Activated CD4-positive, alpha-beta memory T cell treated with anti-CD3 and anti-CD28 coated beads, Interleukin-2, amount 10 ng/mL, durations not matched to agents 7 days and 5 days (primary cell): ENCODE measurements at regions not wholly inside any gene's neighbourhood (a gene's known extent, or its start where the extent isn't known, plus 50 kb on each side); places are given as distances from the start of the nearest gene placed in this dataset.

Experiments used
- CTCF ChIA-PET: fragments of 350-600 bp; sonication (Branson Sonifier 250); formaldehyde crosslinking; loops from one replicate; lab custom pipeline; 2021; ENCODE audit warnings: antibody characterized with exemption, inconsistent platforms; lab: Charles Lee
- POLR2A ChIA-PET: fragments of 350-600 bp; sonication (Branson Sonifier 250); formaldehyde crosslinking; loops from one replicate; lab custom pipeline; 2021; ENCODE audit warnings: antibody characterized with exemption; lab: Charles Lee
- DNase-seq: peaks from one replicate; pipeline ENCODE4 v3.0.0-alpha.2; 2020
- H3K27ac Mint-ChIP-seq: one replicate; pipeline ENCODE4 v1.8.0; 2021; ENCODE audit warnings: mild to moderate bottlenecking, mixed read lengths
- H3K27me3 Mint-ChIP-seq: one replicate; pipeline ENCODE4 v1.8.0; 2021; ENCODE audit warnings: mixed read lengths
- H3K36me3 Mint-ChIP-seq: one replicate; pipeline ENCODE4 v1.8.0; 2021; ENCODE audit warnings: low read depth, mixed read lengths
- H3K4me1 Mint-ChIP-seq: one replicate; pipeline ENCODE4 v1.8.0; 2021; ENCODE audit warnings: mixed read lengths
- H3K4me3 Mint-ChIP-seq: one replicate; pipeline ENCODE4 v1.8.0; 2021; ENCODE audit warnings: mild to moderate bottlenecking, mixed read lengths
- H3K9me3 Mint-ChIP-seq: one replicate; pipeline ENCODE4 v1.8.0; 2021; ENCODE audit warnings: mixed read lengths

GRCh38 chr14:82492157-82492556, 958.5 kb upstream of the SEL1L start:
- Mint-ChIP-seq H3K9me3 (peaks cover 13% of the 10 kb centered on the region), H3K36me3 (no peaks in the 10 kb centered on the region), H3K27ac (no peak overlapping the region), H3K4me3 (no peak overlapping the region), H3K4me1 (no peaks in the 10 kb centered on the region), H3K27me3 (no peaks in the 10 kb centered on the region)
- CTCF ChIA-PET = no interaction called here
- DNase-seq = no peak
- POLR2A ChIA-PET = no interaction called here

- no peak overlapping the region for H3K27ac Mint-ChIP-seq
- no peak for DNase-seq
- peaks cover 21% of the 10 kb centered on the region for H3K9me3 Mint-ChIP-seq
- POLR2A ChIA-PET = no interaction called here
- H3K4me3 Mint-ChIP-seq = no peak overlapping the region
- CTCF ChIA-PET = no interaction called here
- H3K4me1 Mint-ChIP-seq = no peaks in the 10 kb centered on the region
- no peaks in the 10 kb centered on the region for H3K36me3 Mint-ChIP-seq
- H3K27me3 Mint-ChIP-seq = no peaks in the 10 kb centered on the region
Measured at GRCh38 chr14:82500222-82500621, 966.6 kb upstream of the SEL1L start.

GRCh38 chr14:82501554-82501953, 967.9 kb upstream of the SEL1L start:
- Mint-ChIP-seq H3K4me3 (no peak overlapping the region), H3K27ac (no peak overlapping the region), H3K4me1 (no peaks in the 10 kb centered on the region), H3K27me3 (no peaks in the 10 kb centered on the region), H3K36me3 (no peaks in the 10 kb centered on the region), H3K9me3 (peaks cover 19% of the 10 kb centered on the region)
- no peak for DNase-seq
- POLR2A ChIA-PET = no interaction called here
- CTCF ChIA-PET = no interaction called here

- Mint-ChIP-seq H3K36me3 (no peaks in the 10 kb centered on the region), H3K27me3 (no peaks in the 10 kb centered on the region), H3K4me1 (no peaks in the 10 kb centered on the region), H3K27ac (no peak overlapping the region), H3K9me3 (peaks cover 16% of the 10 kb centered on the region), H3K4me3 (no peak overlapping the region)
- POLR2A ChIA-PET = no interaction called here
- no peak for DNase-seq
- CTCF ChIA-PET = no interaction called here
Measured at GRCh38 chr14:82502043-82502442, 968.4 kb upstream of the SEL1L start.

- no peak overlapping the region for H3K27ac Mint-ChIP-seq
- no peaks in the 10 kb centered on the region for H3K36me3 Mint-ChIP-seq
Measured at GRCh38 chr14:82504894-82505293, 971.2 kb upstream of the SEL1L start.

GRCh38 chr14:82510007-82510406, 976.4 kb upstream of the SEL1L start:
- Mint-ChIP-seq H3K36me3 (no peaks in the 10 kb centered on the region), H3K4me1 (no peaks in the 10 kb centered on the region), H3K27me3 (no peaks in the 10 kb centered on the region), H3K27ac (no peak overlapping the region), H3K9me3 (peaks cover 5% of the 10 kb centered on the region), H3K4me3 (no peak overlapping the region)
- CTCF ChIA-PET = no interaction called here
- no peak for DNase-seq
- POLR2A ChIA-PET = no interaction called here

More at GRCh38 chr14:82504894-82505293, 971.2 kb upstream of the SEL1L start:
- Mint-ChIP-seq H3K9me3 (peaks cover 16% of the 10 kb centered on the region), H3K4me3 (no peak overlapping the region), H3K27me3 (no peaks in the 10 kb centered on the region), H3K4me1 (no peaks in the 10 kb centered on the region)
- CTCF ChIA-PET = no interaction called here
- POLR2A ChIA-PET = no interaction called here
- DNase-seq = no peak

- Mint-ChIP-seq H3K4me1 (no peaks in the 10 kb centered on the region), H3K27ac (no peak overlapping the region), H3K27me3 (no peaks in the 10 kb centered on the region), H3K9me3 (peaks cover 2% of the 10 kb centered on the region), H3K36me3 (no peaks in the 10 kb centered on the region), H3K4me3 (no peak overlapping the region)
- DNase-seq = no peak
- POLR2A ChIA-PET = no interaction called here
- CTCF ChIA-PET = no interaction called here
Measured at GRCh38 chr14:82511399-82511798, 977.7 kb upstream of the SEL1L start.

- DNase-seq = no peak
- POLR2A ChIA-PET = no interaction called here
- CTCF ChIA-PET = no interaction called here
- Mint-ChIP-seq H3K4me3 (no peak overlapping the region), H3K27ac (no peak overlapping the region), H3K4me1 (no peaks in the 10 kb centered on the region), H3K36me3 (no peaks in the 10 kb centered on the region), H3K27me3 (no peaks in the 10 kb centered on the region), H3K9me3 (peaks cover 8% of the 10 kb centered on the region)
Measured at GRCh38 chr14:82520765-82521164, 987.1 kb upstream of the SEL1L start.

- ChIA-PET CTCF (no interaction called here), POLR2A (no interaction called here)
- DNase-seq = no peak
- Mint-ChIP-seq H3K27ac (no peak overlapping the region), H3K4me1 (no peaks in the 10 kb centered on the region), H3K9me3 (peaks cover 8% of the 10 kb centered on the region), H3K27me3 (no peaks in the 10 kb centered on the region), H3K4me3 (no peak overlapping the region), H3K36me3 (no peaks in the 10 kb centered on the region)
Measured at GRCh38 chr14:82521191-82521590, 987.5 kb upstream of the SEL1L start.

GRCh38 chr14:82528016-82528415, 994.4 kb upstream of the SEL1L start:
- CTCF ChIA-PET = no interaction called here
- H3K36me3 Mint-ChIP-seq = no peaks in the 10 kb centered on the region
- no peak for DNase-seq
- POLR2A ChIA-PET = no interaction called here
- no peak overlapping the region for H3K4me3 Mint-ChIP-seq
- peaks cover 22% of the 10 kb centered on the region for H3K9me3 Mint-ChIP-seq
- no peaks in the 10 kb centered on the region for H3K4me1 Mint-ChIP-seq
- H3K27ac Mint-ChIP-seq = no peak overlapping the region
- no peaks in the 10 kb centered on the region for H3K27me3 Mint-ChIP-seq

- H3K36me3 Mint-ChIP-seq = no peaks in the 10 kb centered on the region
- H3K27ac Mint-ChIP-seq = no peak overlapping the region
- ChIA-PET POLR2A (no interaction called here), CTCF (no interaction called here)
- no peak overlapping the region for H3K4me3 Mint-ChIP-seq
- H3K4me1 Mint-ChIP-seq = no peaks in the 10 kb centered on the region
- DNase-seq = no peak
- peaks cover 13% of the 10 kb centered on the region for H3K9me3 Mint-ChIP-seq
- H3K27me3 Mint-ChIP-seq = no peaks in the 10 kb centered on the region
Measured at GRCh38 chr14:82533351-82533750, 999.7 kb upstream of the SEL1L start.

GRCh38 chr14:82536566-82536965, 1002.9 kb upstream of the SEL1L start:
- CTCF ChIA-PET = no interaction called here

GRCh38 chr14:82537831-82538230, 1004.2 kb upstream of the SEL1L start:
- Mint-ChIP-seq H3K27ac (no peak overlapping the region), H3K27me3 (no peaks in the 10 kb centered on the region), H3K36me3 (no peaks in the 10 kb centered on the region), H3K9me3 (peaks cover 13% of the 10 kb centered on the region), H3K4me3 (no peak overlapping the region), H3K4me1 (no peaks in the 10 kb centered on the region)
- ChIA-PET POLR2A (no interaction called here), CTCF (interaction anchor here (0.6 kb wide), 1 partner anchor 200 kb away, joined by 3 read pairs; no protein-coding TSS in a partner anchor)
- DNase-seq = no peak

More at GRCh38 chr14:82536566-82536965, 1002.9 kb upstream of the SEL1L start:
- H3K36me3 Mint-ChIP-seq = no peaks in the 10 kb centered on the region
- DNase-seq = no peak
- no peak overlapping the region for H3K4me3 Mint-ChIP-seq
- H3K4me1 Mint-ChIP-seq = no peaks in the 10 kb centered on the region
- H3K27me3 Mint-ChIP-seq = no peaks in the 10 kb centered on the region
- peaks cover 15% of the 10 kb centered on the region for H3K9me3 Mint-ChIP-seq
- POLR2A ChIA-PET = no interaction called here
- H3K27ac Mint-ChIP-seq = no peak overlapping the region

GRCh38 chr14:82546401-82546800, 1012.7 kb upstream of the SEL1L start:
- CTCF ChIA-PET = no interaction called here
- Mint-ChIP-seq H3K36me3 (no peaks in the 10 kb centered on the region), H3K27me3 (no peaks in the 10 kb centered on the region), H3K27ac (no peak overlapping the region), H3K9me3 (peaks cover 18% of the 10 kb centered on the region), H3K4me1 (no peaks in the 10 kb centered on the region), H3K4me3 (no peak overlapping the region)
- no peak for DNase-seq
- POLR2A ChIA-PET = no interaction called here
